GM10266 (cell line): ENCODE measurements at regions not wholly inside any gene's neighbourhood (a gene's known extent, or its start where the extent isn't known, plus 50 kb on each side); places are given as distances from the start of the nearest gene placed in this dataset.

Experiments
- DNase-seq: peaks from one replicate; pipeline ENCODE4 v3.0.0; 2012; ENCODE audit errors: extremely low spot score
- TF ChIP-seq, protein P1 (sequence below): IDR thresholded peaks from 2 replicates; pipeline ENCODE4 v1.5.1; 2012; ENCODE audit warnings: mild to moderate bottlenecking, low read depth; ENCODE audit not compliant: control insufficient read depth, insufficient read depth; ENCODE audit errors: missing control alignments

DNA sequence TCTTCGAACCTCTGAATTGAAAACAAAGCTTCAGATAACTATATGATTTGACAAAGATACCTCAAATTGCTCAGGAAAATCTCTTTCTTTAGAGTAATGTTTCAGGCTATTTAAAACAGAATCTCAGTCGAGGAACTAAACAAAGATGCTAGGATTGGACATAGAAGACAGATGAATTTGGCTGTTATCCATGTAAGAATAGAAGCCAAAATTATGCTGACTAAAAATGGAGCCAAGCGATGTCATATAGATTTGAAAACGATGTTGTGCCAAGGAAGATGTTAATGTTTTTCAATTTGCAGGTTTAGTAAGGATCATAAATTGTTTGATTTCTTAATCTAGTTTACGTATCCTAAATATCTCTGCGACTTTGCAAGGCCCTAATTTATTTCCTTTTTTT is 295.9 kb downstream of the FOXG1 start:
- TF ChIP-seq, protein P1, sequence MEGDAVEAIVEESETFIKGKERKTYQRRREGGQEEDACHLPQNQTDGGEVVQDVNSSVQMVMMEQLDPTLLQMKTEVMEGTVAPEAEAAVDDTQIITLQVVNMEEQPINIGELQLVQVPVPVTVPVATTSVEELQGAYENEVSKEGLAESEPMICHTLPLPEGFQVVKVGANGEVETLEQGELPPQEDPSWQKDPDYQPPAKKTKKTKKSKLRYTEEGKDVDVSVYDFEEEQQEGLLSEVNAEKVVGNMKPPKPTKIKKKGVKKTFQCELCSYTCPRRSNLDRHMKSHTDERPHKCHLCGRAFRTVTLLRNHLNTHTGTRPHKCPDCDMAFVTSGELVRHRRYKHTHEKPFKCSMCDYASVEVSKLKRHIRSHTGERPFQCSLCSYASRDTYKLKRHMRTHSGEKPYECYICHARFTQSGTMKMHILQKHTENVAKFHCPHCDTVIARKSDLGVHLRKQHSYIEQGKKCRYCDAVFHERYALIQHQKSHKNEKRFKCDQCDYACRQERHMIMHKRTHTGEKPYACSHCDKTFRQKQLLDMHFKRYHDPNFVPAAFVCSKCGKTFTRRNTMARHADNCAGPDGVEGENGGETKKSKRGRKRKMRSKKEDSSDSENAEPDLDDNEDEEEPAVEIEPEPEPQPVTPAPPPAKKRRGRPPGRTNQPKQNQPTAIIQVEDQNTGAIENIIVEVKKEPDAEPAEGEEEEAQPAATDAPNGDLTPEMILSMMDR = no peak
- no peak for DNase-seq

DNA sequence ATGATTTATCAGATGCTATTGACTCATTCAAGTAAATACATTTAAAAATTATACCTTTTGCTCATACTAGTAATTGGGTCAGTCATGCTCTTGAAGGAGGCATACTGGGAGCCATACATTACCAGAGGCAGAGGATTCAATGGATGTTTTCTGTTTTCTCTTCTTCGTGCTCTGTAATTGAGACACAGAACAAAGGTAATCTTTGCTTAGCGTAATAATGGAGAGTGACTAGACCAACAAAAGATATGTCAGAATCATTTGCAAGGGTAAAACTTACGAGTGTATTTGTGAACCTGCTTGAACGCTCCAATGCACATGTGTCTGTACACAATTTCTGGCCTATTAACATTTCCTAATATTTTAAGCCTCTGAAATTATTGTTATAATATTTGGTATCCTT is 296.4 kb downstream of the FOXG1 start:
- TF ChIP-seq, protein P1 = no peak
- no peak for DNase-seq

DNA sequence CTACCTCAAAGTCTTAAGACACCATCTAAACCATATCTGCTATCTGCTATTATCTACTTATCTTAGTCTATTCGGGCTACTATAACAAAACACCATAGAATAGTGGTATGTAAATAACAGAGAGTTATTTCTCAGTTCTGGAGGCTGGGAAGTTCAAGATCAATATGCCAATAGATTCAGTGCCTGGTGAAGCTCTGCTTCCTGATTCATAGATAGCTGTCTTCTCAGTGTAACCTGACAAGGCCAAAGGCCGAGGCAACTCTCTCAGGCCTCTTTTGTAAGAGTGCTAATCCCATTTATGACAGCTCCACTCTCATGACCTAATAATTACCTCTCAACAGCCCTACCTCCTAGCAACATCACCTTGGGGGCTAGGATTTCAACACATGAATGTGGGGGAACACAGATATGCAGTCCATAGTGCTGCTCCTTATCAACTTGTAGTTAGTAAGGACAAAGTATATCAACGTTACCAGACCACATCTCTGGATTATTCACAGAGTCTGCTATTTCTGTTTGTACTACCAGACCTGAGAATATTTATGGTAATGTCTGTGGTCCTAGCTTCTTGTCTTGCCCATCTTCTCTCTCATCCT is 297.8 kb downstream of the FOXG1 start:
- TF ChIP-seq, protein P1 = no peak
- no peak for DNase-seq

DNA sequence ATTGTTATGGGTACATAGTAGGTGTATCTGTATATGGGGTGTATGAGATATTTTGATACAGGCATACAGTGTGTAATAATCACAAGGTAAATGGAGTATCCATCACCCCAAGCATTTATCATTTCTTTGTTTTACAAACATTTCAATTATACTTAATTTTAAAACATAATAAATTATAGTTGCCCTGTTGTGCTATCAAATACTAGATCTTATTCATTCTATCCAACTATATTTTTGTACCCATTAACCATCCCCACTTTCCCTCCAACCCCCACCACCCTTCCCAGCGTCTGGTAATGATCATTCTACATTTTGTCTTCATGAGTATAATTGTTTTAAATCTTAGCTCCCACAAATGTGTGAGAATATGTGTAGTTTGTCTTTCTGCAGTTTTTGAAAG is 302.6 kb downstream of the FOXG1 start:
- DNase-seq = no peak
- TF ChIP-seq, protein P1 = no peak

DNA sequence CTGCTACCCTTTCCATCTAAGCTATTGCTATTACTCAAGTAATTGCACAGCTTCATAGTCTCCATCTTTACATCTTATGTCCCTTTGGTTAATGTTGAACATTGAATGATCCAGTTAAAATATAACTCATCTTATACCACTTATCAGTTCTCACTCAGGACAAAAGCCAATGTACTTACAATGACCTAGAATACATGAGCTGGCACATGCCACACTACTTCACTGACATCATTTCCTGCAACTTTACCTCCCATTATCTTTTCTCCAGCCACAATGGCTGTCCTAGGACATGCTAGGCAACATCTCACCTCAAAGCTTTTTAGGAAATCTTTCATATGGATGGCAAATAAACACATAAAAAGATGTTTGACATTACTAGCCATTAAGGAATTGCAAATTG is 309.2 kb downstream of the FOXG1 start:
- TF ChIP-seq, protein P1 = no peak
- no peak for DNase-seq

DNA sequence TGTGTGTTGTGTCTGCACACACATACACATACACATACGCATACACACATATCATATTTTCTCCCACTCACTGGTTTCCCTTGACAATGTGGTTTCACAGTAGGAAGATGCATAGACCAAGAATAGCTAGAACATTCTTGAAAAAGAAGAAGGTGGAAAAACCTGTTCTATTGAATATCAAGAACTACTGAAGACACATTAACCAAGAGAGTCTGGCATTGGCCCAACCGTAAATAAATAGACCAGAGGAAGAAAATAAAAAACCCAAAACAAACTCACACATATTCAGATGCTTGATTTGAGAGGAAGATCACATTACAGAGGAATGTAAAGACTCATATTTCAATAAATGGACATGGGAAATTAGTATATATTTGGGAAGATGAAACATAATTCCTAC is 311.3 kb downstream of the FOXG1 start:
- no peak for DNase-seq
- TF ChIP-seq, protein P1 = no peak

DNA sequence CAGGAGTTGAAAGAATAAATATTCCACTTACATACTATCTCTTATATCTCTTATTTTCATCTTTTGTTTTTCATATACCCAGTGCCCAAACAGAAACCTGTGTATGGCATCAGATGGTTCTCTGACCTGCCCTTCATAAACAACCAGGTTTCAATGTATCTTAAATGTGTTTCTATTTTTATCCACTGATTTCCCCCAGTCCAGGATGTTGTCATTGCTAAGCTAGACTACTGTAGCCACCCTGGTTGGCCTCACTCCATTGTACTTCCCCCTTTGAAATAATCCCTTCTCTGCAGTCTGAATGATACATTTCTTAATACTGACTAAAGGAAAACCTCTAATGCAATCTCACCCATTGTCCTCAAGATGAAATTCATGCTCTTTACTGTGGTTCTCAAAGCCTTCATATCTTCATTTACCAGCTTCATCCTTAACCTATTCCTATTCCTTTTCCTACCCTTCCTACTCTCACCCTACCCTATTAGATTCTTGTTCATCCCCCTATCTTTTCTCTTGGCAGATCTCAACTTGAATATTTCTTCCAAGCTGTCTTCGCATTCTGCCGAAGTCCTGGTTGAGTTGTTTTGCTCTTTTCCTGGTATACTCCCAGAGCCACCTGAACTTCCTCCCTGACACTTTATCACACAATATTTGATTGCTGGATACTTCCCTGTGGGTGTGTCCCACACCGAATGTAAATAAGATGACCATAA is 312.4 kb downstream of the FOXG1 start:
- TF ChIP-seq, protein P1 = no peak
- no peak for DNase-seq
